Loucy (cell line): ENCODE measurements at regions not wholly inside any gene's neighbourhood (a gene's known extent, or its start where the extent isn't known, plus 50 kb on each side); places are given as distances from the start of the nearest gene placed in this dataset.

Experiments used
- H2AFZ ChIP-seq: fragments of 200-600 bp; sonication (generic); 2 replicates; pipeline ENCODE4 v1.6.0; 2016; ENCODE audit warnings: antibody characterized with exemption, mild to moderate bottlenecking, low read length, moderate library complexity
- H3F3A ChIP-seq: fragments of 200-600 bp; 2 replicates; pipeline ENCODE4 v1.6.0; 2016; ENCODE audit warnings: antibody characterized with exemption, low read depth, mild to moderate bottlenecking
- H3K27me3 ChIP-seq: fragments of 200-600 bp; sonication (generic); 2 replicates; pipeline ENCODE4 v1.6.1; 2014; ENCODE audit warnings: low read length, mild to moderate bottlenecking; ENCODE audit not compliant: insufficient read depth, poor library complexity, severe bottlenecking
- H3K36me3 ChIP-seq: fragments of 200-600 bp; sonication (generic); 2 replicates; pipeline ENCODE4 v1.6.1; 2016; ENCODE audit warnings: low read length; ENCODE audit not compliant: insufficient read depth
- H3K4me1 ChIP-seq: fragments of 200-600 bp; sonication (generic); 2 replicates; pipeline ENCODE4 v1.5.1; 2014; ENCODE audit warnings: low read length, mild to moderate bottlenecking; ENCODE audit not compliant: insufficient read depth, poor library complexity, severe bottlenecking
- H3K4me2 ChIP-seq: fragments of 200-600 bp; sonication (generic); 2 replicates; pipeline ENCODE4 v1.6.0; 2014; ENCODE audit warnings: antibody characterized with exemption, low read length, low read depth, mild to moderate bottlenecking; ENCODE audit not compliant: poor library complexity, severe bottlenecking
- H3K4me3 ChIP-seq: fragments of 200-600 bp; sonication (generic); 2 replicates; pipeline ENCODE4 v1.5.1; 2014; ENCODE audit warnings: low read length, mild to moderate bottlenecking, mixed read lengths; ENCODE audit not compliant: poor library complexity, severe bottlenecking
- H3K79me2 ChIP-seq: fragments of 200-600 bp; sonication (generic); 2 replicates; pipeline ENCODE4 v1.6.1; 2014; ENCODE audit warnings: low read length; ENCODE audit not compliant: insufficient read depth
- H3K9ac ChIP-seq: fragments of 200-600 bp; sonication (generic); 2 replicates; pipeline ENCODE4 v1.6.0; 2014; ENCODE audit warnings: mild to moderate bottlenecking, low read depth, low read length, moderate library complexity; ENCODE audit not compliant: poor library complexity, severe bottlenecking
- H3K9me2 ChIP-seq: fragments of 200-600 bp; sonication (generic); replicated peaks from 2 replicates; pipeline ENCODE4 v1.6.1; 2016; ENCODE audit warnings: low read depth, low read length, mixed read lengths
- H3K9me3 ChIP-seq: fragments of 200-600 bp; sonication (generic); 2 replicates; pipeline ENCODE4 v1.6.1; 2014; ENCODE audit warnings: mild to moderate bottlenecking, antibody characterized with exemption, low read length, low read depth; ENCODE audit not compliant: insufficient read depth
- H4K20me1 ChIP-seq: fragments of 200-600 bp; sonication (generic); 2 replicates; pipeline ENCODE4 v1.6.0; 2014; ENCODE audit warnings: antibody characterized with exemption, low read length, mild to moderate bottlenecking; ENCODE audit not compliant: insufficient read depth, poor library complexity, severe bottlenecking
- CTCF ChIP-seq: fragments of 200-600 bp; sonication (generic); conservative IDR thresholded peaks from 2 replicates; pipeline ENCODE4 v1.5.1; 2014; ENCODE audit warnings: mild to moderate bottlenecking, antibody characterized with exemption, low read length
- EZH2phosphoT487 ChIP-seq: fragments of 200-600 bp; IDR thresholded peaks from 2 replicates; pipeline ENCODE4 v1.6.1; 2018; ENCODE audit warnings: antibody characterized with exemption, mild to moderate bottlenecking, moderate library complexity, borderline replicate concordance

GRCh38 chr10:4372601-4373000 is 453.4 kb upstream of the AKR1E2 start:
- TF ChIP-seq CTCF (no peak), EZH2phosphoT487 (no peak)
- no peak overlapping the region for H2AFZ ChIP-seq
- H3K4me3 ChIP-seq: no peak overlapping the region
- no peaks in the 10 kb centered on the region for H3K36me3 ChIP-seq
- H3K9me3 ChIP-seq: no peaks in the 10 kb centered on the region
- H3K9ac ChIP-seq: no peak overlapping the region
- no peak overlapping the region for H3K4me2 ChIP-seq
- no peaks in the 10 kb centered on the region for H4K20me1 ChIP-seq
- H3F3A ChIP-seq: no peaks in the 10 kb centered on the region
- no peaks in the 10 kb centered on the region for H3K27me3 ChIP-seq
- no peaks in the 10 kb centered on the region for H3K79me2 ChIP-seq
- 0 out of 2 replicates have a peak, but pooled peaks cover 3% of the 10 kb centered on the region for H3K9me2 ChIP-seq
- no peaks in the 10 kb centered on the region for H3K4me1 ChIP-seq

- no peak overlapping the region for H3K4me3 ChIP-seq
- no peaks in the 10 kb centered on the region for H4K20me1 ChIP-seq
- H3K4me1 ChIP-seq: no peaks in the 10 kb centered on the region
- H2AFZ ChIP-seq: no peak overlapping the region
- no peaks in the 10 kb centered on the region for H3K79me2 ChIP-seq
- H3K9ac ChIP-seq: no peak overlapping the region
- H3K9me2 ChIP-seq: 0 out of 2 replicates have a peak, but pooled peaks cover 3% of the 10 kb centered on the region
- H3K4me2 ChIP-seq: no peak overlapping the region
- H3K27me3 ChIP-seq: no peaks in the 10 kb centered on the region
- TF ChIP-seq CTCF: no peak
- no peaks in the 10 kb centered on the region for H3F3A ChIP-seq
- H3K9me3 ChIP-seq: no peaks in the 10 kb centered on the region
- no peaks in the 10 kb centered on the region for H3K36me3 ChIP-seq
These were observed 454.2 kb upstream of the AKR1E2 start for GRCh38 chr10:4371691-4372295.

- Histone ChIP-seq H3K9ac (no peak overlapping the region), H3K4me1 (no peaks in the 10 kb centered on the region), H3K9me2 (0 out of 2 replicates have a peak, but pooled peaks cover 3% of the 10 kb centered on the region), H4K20me1 (no peaks in the 10 kb centered on the region), H3F3A (no peaks in the 10 kb centered on the region), H3K36me3 (no peaks in the 10 kb centered on the region), H3K4me3 (no peak overlapping the region), H3K79me2 (no peaks in the 10 kb centered on the region), H3K4me2 (no peak overlapping the region), H3K27me3 (no peaks in the 10 kb centered on the region), H3K9me3 (no peaks in the 10 kb centered on the region), H2AFZ (no peak overlapping the region)
- no peak for TF ChIP-seq EZH2phosphoT487
- no peak for TF ChIP-seq CTCF
These were observed 455.6 kb upstream of the AKR1E2 start for GRCh38 chr10:4370376-4370775.
